ENCODE measurements at regions not wholly inside any gene's neighbourhood (a gene's known extent, or its start where the extent isn't known, plus 50 kb on each side); places are given as distances from the start of the nearest gene placed in this dataset.

DNA sequence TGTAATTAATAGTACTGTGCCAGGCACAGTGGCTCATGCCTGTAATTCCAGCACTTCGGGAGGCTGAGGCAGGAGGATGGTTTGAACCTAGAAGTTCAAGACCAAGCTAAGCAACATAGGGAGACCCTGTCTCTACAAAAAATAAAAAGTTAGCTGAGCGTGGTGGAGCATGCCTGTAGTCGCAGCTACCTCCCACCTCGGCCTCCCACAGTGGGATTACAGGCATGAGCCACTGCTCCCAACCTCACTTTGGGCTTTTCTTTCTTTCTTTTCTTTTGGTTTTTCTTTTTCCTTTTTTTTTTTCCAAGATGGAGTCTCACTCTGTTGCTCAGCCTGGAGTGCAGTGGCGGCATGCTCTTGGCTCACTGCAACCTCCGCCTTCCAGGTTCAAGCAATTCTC is 137.8 kb downstream of the MRM1 start:
- TF ChIP-seq, protein P1, sequence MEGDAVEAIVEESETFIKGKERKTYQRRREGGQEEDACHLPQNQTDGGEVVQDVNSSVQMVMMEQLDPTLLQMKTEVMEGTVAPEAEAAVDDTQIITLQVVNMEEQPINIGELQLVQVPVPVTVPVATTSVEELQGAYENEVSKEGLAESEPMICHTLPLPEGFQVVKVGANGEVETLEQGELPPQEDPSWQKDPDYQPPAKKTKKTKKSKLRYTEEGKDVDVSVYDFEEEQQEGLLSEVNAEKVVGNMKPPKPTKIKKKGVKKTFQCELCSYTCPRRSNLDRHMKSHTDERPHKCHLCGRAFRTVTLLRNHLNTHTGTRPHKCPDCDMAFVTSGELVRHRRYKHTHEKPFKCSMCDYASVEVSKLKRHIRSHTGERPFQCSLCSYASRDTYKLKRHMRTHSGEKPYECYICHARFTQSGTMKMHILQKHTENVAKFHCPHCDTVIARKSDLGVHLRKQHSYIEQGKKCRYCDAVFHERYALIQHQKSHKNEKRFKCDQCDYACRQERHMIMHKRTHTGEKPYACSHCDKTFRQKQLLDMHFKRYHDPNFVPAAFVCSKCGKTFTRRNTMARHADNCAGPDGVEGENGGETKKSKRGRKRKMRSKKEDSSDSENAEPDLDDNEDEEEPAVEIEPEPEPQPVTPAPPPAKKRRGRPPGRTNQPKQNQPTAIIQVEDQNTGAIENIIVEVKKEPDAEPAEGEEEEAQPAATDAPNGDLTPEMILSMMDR (conservative IDR thresholded peaks at IDR 0.05; ENCODE audit: low read depth, low read length), result no peak
- TF ChIP-seq EZH2 (IDR thresholded peaks at IDR 0.05; ENCODE audit: low read length, unreplicated experiment), result no peak
- no peak for TF ChIP-seq EZH2phosphoT487 (IDR thresholded peaks at IDR 0.05; ENCODE audit: borderline replicate concordance, low read length)
